ENCODE measurements at regions not wholly inside any gene's neighbourhood (a gene's known extent, or its start where the extent isn't known, plus 50 kb on each side); places are given as distances from the start of the nearest gene placed in this dataset.

DNA sequence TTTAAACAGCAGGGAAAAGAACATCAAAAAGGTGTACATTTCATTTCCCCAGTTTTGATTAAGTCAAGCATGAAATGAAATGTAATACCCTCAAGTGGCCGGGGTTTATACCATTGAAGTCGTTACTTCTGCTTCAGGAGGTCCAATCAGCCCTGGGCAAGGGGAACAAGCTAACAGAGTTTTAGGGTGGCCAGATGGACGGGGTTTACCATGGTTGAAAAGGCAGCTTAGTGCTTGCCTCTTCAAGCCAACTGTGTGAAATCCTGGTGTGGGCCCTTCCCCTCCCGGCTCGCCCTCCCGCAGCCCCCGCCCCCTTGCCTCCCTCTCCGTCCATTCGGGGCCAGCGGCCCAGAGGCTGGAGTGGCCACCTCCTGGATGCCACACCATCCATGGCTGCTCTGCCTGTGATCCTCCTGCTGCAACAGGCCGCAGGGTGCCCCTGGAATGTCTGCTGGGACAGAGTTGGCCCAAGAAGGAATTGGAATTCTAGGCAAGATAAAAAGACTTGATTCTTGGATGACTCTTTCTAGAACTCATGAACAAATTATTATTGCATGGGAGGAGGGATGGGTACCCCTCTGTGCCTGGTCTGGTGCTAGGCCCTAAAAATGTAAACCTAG lies 296.2 kb upstream of the IRX3 start:
- Histone ChIP-seq H3K4me3 (no peak overlapping the region), H3K27me3 (no peaks in the 10 kb centered on the region), H3K36me3 (no peaks in the 10 kb centered on the region), H3K27ac (no peak overlapping the region), H3K4me1 (ENCODE audit: insufficient read depth) (no peaks in the 10 kb centered on the region), H3K9me3 (no peaks in the 10 kb centered on the region)
- WGBS, 3 donors, result 69 to 78% (median 70%) methylated on average over 11 of the region's 11 CpGs
- TF ChIP-seq, protein P1, sequence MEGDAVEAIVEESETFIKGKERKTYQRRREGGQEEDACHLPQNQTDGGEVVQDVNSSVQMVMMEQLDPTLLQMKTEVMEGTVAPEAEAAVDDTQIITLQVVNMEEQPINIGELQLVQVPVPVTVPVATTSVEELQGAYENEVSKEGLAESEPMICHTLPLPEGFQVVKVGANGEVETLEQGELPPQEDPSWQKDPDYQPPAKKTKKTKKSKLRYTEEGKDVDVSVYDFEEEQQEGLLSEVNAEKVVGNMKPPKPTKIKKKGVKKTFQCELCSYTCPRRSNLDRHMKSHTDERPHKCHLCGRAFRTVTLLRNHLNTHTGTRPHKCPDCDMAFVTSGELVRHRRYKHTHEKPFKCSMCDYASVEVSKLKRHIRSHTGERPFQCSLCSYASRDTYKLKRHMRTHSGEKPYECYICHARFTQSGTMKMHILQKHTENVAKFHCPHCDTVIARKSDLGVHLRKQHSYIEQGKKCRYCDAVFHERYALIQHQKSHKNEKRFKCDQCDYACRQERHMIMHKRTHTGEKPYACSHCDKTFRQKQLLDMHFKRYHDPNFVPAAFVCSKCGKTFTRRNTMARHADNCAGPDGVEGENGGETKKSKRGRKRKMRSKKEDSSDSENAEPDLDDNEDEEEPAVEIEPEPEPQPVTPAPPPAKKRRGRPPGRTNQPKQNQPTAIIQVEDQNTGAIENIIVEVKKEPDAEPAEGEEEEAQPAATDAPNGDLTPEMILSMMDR (IDR thresholded peaks at IDR 0.05), result no peak
- no peak for TF ChIP-seq EP300 (IDR thresholded peaks at IDR 0.05)
- no peak for TF ChIP-seq POLR2A (IDR thresholded peaks at IDR 0.05)
- intact Hi-C loops (cut with DNase I), result no loop called here
- DNase-seq, result no peak

- Histone ChIP-seq H3K9me3 (no peaks in the 10 kb centered on the region), H3K27ac (no peak overlapping the region), H3K4me3 (no peak overlapping the region), H3K27me3 (no peaks in the 10 kb centered on the region), H3K36me3 (no peaks in the 10 kb centered on the region), H3K4me1 (ENCODE audit: insufficient read depth) (no peaks in the 10 kb centered on the region)
- TF ChIP-seq POLR2A (IDR thresholded peaks at IDR 0.05), result no peak
- no peak for TF ChIP-seq EP300 (IDR thresholded peaks at IDR 0.05)
- TF ChIP-seq, protein P1 (IDR thresholded peaks at IDR 0.05), result no peak
- intact Hi-C loops (cut with DNase I), result no loop called here
- no peak for DNase-seq
- 75 to 77% (median 76%) methylated on average over 2 of the region's 2 CpGs for WGBS, 3 donors
Observed at GRCh38 chr16:54579106-54579728, 292.6 kb upstream of the IRX3 start.

DNA sequence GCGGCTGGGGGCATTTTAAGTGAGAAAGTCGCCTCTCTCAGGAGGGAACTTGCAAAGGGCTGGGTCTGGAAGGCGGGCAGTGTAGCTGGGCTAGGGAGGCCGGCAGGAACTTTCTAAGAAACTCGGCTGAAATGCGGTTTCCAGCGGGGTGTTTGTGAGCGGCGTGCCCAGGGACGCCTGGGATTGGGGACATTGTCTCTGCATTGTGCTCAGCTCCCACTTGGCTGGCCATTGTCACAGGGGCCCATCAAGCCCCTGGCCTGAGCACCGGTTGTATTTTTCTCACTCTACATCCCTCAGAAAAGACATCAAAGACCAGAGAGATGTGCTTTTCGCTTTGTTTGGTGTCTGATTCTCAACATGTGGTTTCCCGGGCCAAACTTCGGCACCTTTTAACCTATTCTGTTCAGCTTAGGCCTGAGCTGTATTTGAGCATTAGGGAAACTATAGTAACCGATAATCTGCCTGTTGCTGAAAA lies 291.1 kb upstream of the IRX3 start:
- WGBS, 3 donors, result 37 to 43% (median 41%) methylated on average over 15 of the region's 15 CpGs
- Histone ChIP-seq H3K36me3 (no peaks in the 10 kb centered on the region), H3K27me3 (no peaks in the 10 kb centered on the region), H3K4me1 (ENCODE audit: insufficient read depth) (no peaks in the 10 kb centered on the region), H3K27ac (no peak overlapping the region), H3K4me3 (no peak overlapping the region), H3K9me3 (no peaks in the 10 kb centered on the region)
- TF ChIP-seq POLR2A (IDR thresholded peaks at IDR 0.05), result no peak
- no peak for TF ChIP-seq EP300 (IDR thresholded peaks at IDR 0.05)
- TF ChIP-seq, protein P1 (IDR thresholded peaks at IDR 0.05), result no peak
- no peak for DNase-seq
- intact Hi-C loops (cut with DNase I), result no loop called here

GRCh38 chr16:54576785-54577184 lies 290.2 kb upstream of the IRX3 start:
- intact Hi-C loops (cut with DNase I), result no loop called here
- Histone ChIP-seq H3K4me3 (no peak overlapping the region), H3K27me3 (no peaks in the 10 kb centered on the region), H3K9me3 (no peaks in the 10 kb centered on the region), H3K27ac (no peak overlapping the region), H3K4me1 (ENCODE audit: insufficient read depth) (no peaks in the 10 kb centered on the region), H3K36me3 (no peaks in the 10 kb centered on the region)
- no peak for DNase-seq
- WGBS, 3 donors, result 69 to 75% (median 74%) methylated on average over 4 of the region's 4 CpGs
- TF ChIP-seq, protein P1 (IDR thresholded peaks at IDR 0.05), result no peak
- TF ChIP-seq POLR2A (IDR thresholded peaks at IDR 0.05) (no peak), EP300 (IDR thresholded peaks at IDR 0.05) (no peak)

Measured in ovary (tissue), 7 donors.